ENCODE measurements at regions not wholly inside any gene's neighbourhood (a gene's known extent, or its start where the extent isn't known, plus 50 kb on each side); places are given as distances from the start of the nearest gene placed in this dataset.

DNA sequence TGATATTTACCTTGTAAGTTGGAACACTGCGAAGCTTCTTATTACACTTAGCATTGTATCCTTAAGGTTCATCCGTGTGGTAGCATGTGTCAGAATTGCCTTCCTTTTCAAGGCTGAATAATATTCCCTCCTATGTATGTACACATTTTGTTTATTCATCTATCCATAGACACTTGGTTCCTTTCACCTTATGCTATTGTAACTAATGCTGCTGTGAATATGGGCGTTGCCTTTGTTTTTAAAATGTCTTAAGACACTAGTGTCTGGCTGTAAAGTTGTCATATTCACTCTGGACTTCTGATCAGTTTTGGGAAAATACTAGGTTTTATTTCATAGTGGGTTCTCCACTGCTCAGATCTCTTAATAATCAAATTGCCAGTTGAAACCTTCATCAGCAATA is 383.3 kb upstream of the PRR16 start:
- TF ChIP-seq, protein P1, sequence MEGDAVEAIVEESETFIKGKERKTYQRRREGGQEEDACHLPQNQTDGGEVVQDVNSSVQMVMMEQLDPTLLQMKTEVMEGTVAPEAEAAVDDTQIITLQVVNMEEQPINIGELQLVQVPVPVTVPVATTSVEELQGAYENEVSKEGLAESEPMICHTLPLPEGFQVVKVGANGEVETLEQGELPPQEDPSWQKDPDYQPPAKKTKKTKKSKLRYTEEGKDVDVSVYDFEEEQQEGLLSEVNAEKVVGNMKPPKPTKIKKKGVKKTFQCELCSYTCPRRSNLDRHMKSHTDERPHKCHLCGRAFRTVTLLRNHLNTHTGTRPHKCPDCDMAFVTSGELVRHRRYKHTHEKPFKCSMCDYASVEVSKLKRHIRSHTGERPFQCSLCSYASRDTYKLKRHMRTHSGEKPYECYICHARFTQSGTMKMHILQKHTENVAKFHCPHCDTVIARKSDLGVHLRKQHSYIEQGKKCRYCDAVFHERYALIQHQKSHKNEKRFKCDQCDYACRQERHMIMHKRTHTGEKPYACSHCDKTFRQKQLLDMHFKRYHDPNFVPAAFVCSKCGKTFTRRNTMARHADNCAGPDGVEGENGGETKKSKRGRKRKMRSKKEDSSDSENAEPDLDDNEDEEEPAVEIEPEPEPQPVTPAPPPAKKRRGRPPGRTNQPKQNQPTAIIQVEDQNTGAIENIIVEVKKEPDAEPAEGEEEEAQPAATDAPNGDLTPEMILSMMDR (IDR thresholded peaks at IDR 0.05): no peak
- TF ChIP-seq POLR2AphosphoS5 (IDR thresholded peaks at IDR 0.05): no peak
- no peak for TF ChIP-seq POLR2A (IDR thresholded peaks at IDR 0.05)
- no peak for TF ChIP-seq EP300 (IDR thresholded peaks at IDR 0.05)
